ENCODE measurements at regions not wholly inside any gene's neighbourhood (a gene's known extent, or its start where the extent isn't known, plus 50 kb on each side); places are given as distances from the start of the nearest gene placed in this dataset.

DNA sequence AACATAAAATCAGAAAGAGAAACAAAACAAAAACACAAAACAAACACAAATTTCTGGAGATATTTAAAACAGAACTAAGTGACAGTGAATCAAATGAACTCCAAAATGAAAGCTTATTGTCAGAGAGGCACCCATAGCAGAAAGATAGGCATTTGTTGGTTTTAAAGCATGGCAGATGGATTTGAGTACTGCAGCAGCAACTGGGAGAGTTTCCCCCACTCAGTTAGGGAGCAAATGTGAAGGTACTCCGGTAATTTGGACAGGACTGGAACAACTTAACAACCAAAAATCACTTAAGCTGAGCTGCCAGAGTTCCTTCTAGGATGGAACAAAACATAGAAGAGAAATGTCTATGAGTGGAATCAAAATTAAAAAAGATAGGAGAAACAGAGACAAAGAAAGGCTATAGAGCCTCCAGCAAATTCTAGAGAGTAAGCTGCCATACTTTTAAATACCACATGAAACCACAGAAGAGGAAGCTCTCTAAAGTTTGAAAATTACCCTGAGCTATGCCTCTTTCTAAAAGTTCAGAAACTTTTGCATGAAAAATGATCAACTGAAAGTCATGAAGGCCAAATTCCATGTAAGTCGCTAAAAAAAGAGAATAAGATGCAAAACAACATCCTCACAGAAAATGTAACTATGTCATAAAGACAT lies 1248.3 kb upstream of the USP15 start:
- Mint-ChIP-seq H3K36me3 (ENCODE audit: low read depth) (no peaks in the 10 kb centered on the region), H3K27me3 (no peaks in the 10 kb centered on the region), H3K4me3 (no peak overlapping the region), H3K4me1 (no peaks in the 10 kb centered on the region), H3K9me3 (peaks cover 6% of the 10 kb centered on the region), H3K27ac (no peak overlapping the region)
- no peak for ATAC-seq (replicated peaks)

DNA sequence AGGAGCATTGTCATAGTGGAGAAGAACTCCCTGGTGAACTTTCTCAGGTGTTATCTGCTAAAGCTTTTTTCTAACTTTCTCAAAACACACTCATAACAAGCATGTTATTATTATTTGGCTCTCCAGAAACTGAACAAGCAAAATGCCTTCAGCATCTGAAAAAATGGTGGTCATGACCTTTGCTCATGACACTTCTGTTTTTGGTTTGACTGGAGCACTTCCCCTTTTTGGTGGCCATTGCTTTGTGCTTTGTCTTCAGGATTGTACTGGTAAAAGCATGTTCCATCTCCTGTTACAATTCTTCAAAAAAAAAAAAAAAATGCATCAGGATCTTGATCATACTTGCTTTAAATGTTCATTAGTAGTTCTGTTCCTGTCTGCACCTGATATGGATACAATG lies 1241.6 kb upstream of the USP15 start:
- no peak overlapping the region for H3K27ac Mint-ChIP-seq
- ATAC-seq (replicated peaks): no peak
- H3K36me3 Mint-ChIP-seq (ENCODE audit: low read depth): no peaks in the 10 kb centered on the region
- H3K27me3 Mint-ChIP-seq: no peaks in the 10 kb centered on the region
- no peak overlapping the region for H3K4me3 Mint-ChIP-seq
- no peaks in the 10 kb centered on the region for H3K4me1 Mint-ChIP-seq
- peaks cover 19% of the 10 kb centered on the region for H3K9me3 Mint-ChIP-seq

DNA sequence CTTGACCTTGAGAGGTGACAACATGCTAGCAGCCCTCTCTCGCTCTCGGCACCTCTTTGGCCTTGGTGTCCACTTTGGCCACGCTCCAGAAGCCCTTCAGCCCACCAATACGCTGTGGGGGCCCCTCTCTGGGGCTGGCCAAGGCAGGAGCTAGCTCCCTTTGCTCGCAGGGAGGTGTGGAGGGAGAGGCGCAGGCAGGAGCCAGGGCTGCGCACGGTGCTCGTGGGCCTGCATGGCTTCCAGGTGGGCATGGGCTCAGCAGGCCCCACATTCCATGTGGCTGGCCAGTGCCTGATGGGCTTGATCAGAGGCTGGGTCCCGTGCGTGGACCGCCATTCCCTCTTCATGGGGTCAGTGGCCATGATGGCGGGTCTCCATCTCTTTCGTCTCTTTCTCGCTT lies 1237.0 kb upstream of the USP15 start:
- no peak for ATAC-seq (replicated peaks)
- no peak overlapping the region for H3K27ac Mint-ChIP-seq
- H3K4me1 Mint-ChIP-seq: no peaks in the 10 kb centered on the region
- no peak overlapping the region for H3K4me3 Mint-ChIP-seq
- peaks cover 28% of the 10 kb centered on the region for H3K9me3 Mint-ChIP-seq
- no peaks in the 10 kb centered on the region for H3K27me3 Mint-ChIP-seq
- H3K36me3 Mint-ChIP-seq (ENCODE audit: low read depth): no peaks in the 10 kb centered on the region

DNA sequence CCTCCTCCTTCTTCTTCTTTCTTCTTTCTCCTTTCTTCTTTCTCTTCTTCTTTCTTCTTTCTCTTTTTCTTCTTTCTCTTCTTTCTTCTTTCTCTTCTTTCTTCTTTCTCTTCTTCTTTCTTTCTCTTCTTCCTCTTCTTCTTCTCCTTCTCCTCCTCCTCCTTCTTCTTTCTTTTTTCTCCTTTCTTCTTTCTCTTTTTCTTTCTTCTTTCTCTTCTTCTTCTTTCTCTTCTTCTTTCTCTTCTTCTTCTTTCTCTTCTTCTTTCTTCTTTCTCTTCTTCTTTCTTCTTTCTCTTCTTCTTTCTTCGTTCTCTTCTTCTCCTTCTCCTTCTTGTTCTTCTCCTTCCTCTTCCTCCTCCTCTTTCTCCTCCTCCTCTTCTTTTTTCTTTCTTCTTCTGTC lies 1230.7 kb upstream of the USP15 start:
- H3K36me3 Mint-ChIP-seq (ENCODE audit: low read depth): no peaks in the 10 kb centered on the region
- H3K27ac Mint-ChIP-seq: no peak overlapping the region
- peaks cover 16% of the 10 kb centered on the region for H3K9me3 Mint-ChIP-seq
- H3K4me1 Mint-ChIP-seq: no peaks in the 10 kb centered on the region
- no peak overlapping the region for H3K4me3 Mint-ChIP-seq
- H3K27me3 Mint-ChIP-seq: no peaks in the 10 kb centered on the region
- ATAC-seq (replicated peaks): no peak

DNA sequence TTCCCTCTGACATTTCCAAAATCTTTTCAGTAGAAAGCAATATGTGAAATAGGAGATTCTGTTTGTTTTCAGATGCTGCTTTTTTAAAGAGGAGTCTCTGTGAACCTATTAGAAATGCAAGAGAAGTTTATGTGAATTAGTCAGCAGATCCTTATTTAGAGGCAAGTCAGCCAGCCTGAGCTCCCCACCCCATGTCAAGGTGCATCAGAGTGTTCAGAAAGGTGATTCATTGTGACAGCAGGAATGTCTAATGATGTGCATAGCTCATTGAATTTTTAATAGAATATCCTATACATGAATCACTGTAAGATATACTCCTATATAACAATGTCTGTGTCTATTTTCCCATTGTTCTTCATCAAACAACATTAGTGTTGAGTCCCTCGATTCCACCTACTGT lies 1222.4 kb upstream of the USP15 start:
- Mint-ChIP-seq H3K27ac (no peak overlapping the region), H3K27me3 (no peaks in the 10 kb centered on the region), H3K4me3 (no peak overlapping the region), H3K36me3 (ENCODE audit: low read depth) (no peaks in the 10 kb centered on the region), H3K4me1 (no peaks in the 10 kb centered on the region), H3K9me3 (no peaks in the 10 kb centered on the region)
- ATAC-seq (replicated peaks): no peak

DNA sequence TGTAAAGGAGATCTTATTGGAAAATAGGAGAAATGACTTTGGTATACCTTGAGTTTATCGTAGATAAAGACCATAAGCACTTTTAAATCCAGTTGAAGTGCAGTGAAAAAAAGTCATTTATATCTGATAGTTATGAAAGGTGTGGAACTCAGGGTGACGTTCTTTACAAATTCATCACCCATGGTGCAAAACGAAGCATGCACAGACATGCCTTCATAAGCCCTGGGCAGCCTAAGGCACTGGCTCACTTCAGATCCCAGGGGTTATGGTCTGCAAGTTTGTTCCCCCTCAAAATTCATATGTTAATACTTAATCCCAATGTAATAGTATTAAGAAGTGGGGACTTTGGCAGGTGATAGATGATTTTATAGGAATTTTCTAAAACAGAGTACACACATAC lies 1216.4 kb upstream of the USP15 start:
- Mint-ChIP-seq H3K36me3 (ENCODE audit: low read depth) (no peaks in the 10 kb centered on the region), H3K27me3 (no peaks in the 10 kb centered on the region), H3K4me3 (no peak overlapping the region)

DNA sequence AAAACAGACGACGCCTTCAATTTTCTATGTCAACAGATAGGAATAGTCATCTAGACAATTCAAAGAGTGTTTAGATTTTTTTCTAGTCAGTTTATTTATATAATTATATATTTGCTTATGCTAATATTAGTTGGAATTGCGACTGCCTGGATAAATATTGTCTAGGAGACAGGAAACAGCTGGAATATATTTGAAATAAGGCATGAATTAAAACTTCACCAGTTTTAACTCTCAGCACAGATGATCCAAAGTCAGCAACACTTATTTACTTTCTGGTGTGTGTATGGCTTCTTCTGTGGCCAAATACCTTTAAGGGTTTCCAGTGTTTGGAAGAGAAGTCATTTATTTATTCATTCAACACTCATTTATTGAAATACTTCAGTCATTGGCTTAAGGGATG lies 1215.4 kb upstream of the USP15 start:
- peaks cover 7% of the 10 kb centered on the region for H3K9me3 Mint-ChIP-seq
- no peak for ATAC-seq (replicated peaks)
- H3K36me3 Mint-ChIP-seq (ENCODE audit: low read depth): no peaks in the 10 kb centered on the region
- no peak overlapping the region for H3K27ac Mint-ChIP-seq
- H3K4me3 Mint-ChIP-seq: no peak overlapping the region
- H3K4me1 Mint-ChIP-seq: no peaks in the 10 kb centered on the region
- H3K27me3 Mint-ChIP-seq: no peaks in the 10 kb centered on the region

More for the DNA sequence above, 1216.4 kb upstream of the USP15 start:
- Mint-ChIP-seq H3K9me3 (peaks cover 7% of the 10 kb centered on the region), H3K27ac (no peak overlapping the region), H3K4me1 (no peaks in the 10 kb centered on the region)
- no peak for ATAC-seq (replicated peaks)

DNA sequence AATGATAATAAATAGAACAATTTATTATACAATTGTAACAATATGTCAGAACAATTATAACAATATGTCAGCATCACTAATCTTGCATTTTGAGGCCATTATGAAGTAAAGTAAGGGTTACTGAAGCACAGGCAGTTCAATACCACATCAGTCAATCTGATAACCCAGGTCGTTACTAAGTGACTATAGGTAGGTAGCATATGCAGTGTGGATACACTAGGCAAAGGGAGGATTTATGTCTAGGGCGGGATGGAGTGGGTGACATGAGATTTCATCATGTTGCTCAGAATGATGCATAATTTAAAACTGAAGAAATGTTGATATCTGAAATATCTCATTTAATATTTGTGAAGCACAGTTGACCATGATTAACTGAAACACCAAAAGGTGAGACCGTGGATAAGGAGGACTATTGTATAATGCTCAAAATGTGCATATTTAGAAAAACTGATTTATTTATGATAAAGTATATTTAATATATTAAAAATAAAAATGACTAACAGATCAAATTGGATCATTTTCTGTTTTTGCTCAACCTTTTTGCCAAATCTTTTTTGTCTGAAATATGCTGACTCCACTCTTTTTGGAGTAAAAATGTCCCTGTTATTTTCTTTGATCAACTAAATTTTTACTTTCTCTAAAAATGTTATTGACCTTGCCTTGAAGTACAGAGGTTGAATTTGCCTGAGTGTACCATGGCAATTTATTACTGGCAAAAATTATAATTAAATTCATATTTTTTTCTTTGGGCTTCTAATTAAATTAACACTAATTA lies 1189.4 kb upstream of the USP15 start:
- Mint-ChIP-seq H3K27ac (no peak overlapping the region), H3K4me3 (no peak overlapping the region), H3K36me3 (ENCODE audit: low read depth) (no peaks in the 10 kb centered on the region), H3K27me3 (no peaks in the 10 kb centered on the region), H3K9me3 (peaks cover 12% of the 10 kb centered on the region), H3K4me1 (no peaks in the 10 kb centered on the region)
- no peak for ATAC-seq (replicated peaks)

DNA sequence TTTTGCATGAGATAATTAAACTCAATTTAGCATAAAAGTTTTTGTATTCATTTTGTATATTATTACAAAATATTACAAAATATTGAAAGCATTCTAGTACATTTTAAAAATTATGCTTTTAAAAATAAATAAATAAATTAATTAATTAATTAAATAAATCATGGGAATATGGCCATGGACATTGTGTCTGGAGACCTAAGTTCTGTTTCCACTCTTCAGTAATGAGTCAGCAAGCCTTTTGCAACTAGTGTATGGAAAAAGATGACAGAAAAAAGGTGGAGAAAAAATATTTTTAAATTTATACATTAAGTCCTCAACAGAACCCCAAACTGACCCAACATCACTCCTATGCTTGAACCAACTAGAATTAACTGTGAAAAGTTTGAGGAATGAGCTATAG lies 1187.5 kb upstream of the USP15 start:
- no peak overlapping the region for H3K4me3 Mint-ChIP-seq
- H3K27ac Mint-ChIP-seq: no peak overlapping the region
- peaks cover 12% of the 10 kb centered on the region for H3K9me3 Mint-ChIP-seq
- no peaks in the 10 kb centered on the region for H3K4me1 Mint-ChIP-seq
- H3K27me3 Mint-ChIP-seq: no peaks in the 10 kb centered on the region
- ATAC-seq (replicated peaks): no peak
- H3K36me3 Mint-ChIP-seq (ENCODE audit: low read depth): no peaks in the 10 kb centered on the region

DNA sequence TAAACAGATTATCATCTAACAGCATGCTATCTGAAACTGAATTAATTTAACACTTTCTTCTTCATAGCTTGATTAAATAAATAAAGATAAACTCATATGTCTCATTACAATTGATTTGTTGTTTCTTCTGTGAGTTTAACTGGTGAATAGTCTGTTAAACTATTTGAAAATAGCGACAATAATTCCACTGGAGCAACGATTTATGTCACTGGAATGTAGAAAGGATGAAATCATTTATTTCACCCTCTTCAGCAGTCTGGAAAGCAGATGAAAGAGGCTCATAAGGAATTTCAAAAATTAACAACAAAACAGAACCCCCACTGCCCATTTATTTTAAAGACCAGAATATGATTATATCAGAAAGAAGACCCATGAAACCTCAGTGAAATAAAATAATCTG lies 1165.1 kb upstream of the USP15 start:
- H3K9me3 Mint-ChIP-seq: peaks cover 6% of the 10 kb centered on the region
- H3K4me1 Mint-ChIP-seq: no peaks in the 10 kb centered on the region
- H3K4me3 Mint-ChIP-seq: no peak overlapping the region
- no peaks in the 10 kb centered on the region for H3K36me3 Mint-ChIP-seq (ENCODE audit: low read depth)
- no peak for ATAC-seq (replicated peaks)
- no peak overlapping the region for H3K27ac Mint-ChIP-seq
- no peaks in the 10 kb centered on the region for H3K27me3 Mint-ChIP-seq

DNA sequence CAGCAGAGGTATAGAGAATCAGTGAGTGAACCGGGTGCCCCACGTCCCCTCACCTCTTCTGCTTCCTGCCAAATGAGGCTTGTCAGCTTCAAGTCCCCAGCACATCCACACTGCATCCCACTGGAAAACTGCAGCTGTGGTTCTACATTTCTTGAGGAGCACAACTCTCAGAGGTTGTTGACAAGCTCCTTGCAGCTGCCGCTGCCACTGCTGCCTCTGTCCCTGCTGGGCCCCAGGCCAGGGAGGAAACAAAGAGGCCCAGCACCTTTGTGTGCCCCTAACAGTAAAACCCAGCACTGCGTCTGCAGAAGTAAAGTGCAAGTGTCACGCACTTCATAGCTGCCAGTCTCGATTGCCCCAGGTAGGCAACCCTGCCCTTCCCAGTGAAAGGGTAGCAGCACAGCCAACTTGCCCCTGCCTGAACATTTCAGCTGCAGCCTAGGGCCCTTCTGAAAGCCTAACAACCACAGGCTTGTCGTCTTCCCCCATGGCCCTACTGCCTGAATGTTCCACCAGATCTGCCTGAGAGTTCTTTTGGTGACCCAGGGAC lies 1162.1 kb upstream of the USP15 start:
- Mint-ChIP-seq H3K4me3 (no peak overlapping the region), H3K27me3 (no peaks in the 10 kb centered on the region), H3K36me3 (ENCODE audit: low read depth) (no peaks in the 10 kb centered on the region), H3K9me3 (peaks cover 6% of the 10 kb centered on the region), H3K27ac (no peak overlapping the region), H3K4me1 (no peaks in the 10 kb centered on the region)
- ATAC-seq (replicated peaks): no peak

DNA sequence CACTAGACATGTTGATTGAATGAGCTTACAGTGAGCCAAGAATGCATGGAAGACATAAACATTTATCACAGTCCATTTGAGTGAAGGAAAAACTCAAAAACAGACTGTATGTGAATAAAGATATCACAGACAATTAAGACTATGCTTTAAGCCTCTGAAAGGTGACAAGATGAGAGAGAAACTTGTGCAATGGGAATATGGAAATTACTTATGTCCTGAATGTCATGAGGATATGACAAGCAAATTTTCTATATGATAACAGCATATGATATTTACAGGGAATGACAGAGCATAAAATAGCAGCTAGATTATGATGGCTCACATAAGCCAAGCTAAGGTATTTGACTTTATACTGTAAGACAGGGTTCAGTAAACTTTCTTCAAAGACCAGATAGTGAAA lies 1153.1 kb upstream of the USP15 start:
- no peaks in the 10 kb centered on the region for H3K4me1 Mint-ChIP-seq

DNA sequence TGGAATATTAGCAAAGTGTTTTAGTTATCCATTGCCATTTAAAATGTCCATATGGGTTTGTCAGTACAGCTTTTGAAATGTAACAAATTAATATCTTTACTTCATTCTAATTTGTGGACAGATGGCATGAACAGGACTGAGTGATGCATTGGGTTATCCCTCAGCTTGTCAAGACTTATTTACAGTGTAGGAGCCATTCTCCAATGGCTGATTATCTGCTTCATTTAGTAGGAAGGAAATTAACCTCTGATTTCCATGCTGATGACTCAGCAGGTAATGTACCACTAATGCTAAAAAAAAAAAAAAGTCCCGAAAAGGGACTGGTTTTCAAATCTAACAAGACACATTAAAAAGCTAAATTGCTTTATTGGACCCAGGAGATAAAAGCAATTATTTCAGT lies 1149.0 kb upstream of the USP15 start:
- H3K9me3 Mint-ChIP-seq: peaks cover 9% of the 10 kb centered on the region
- H3K36me3 Mint-ChIP-seq (ENCODE audit: low read depth): no peaks in the 10 kb centered on the region
- H3K27me3 Mint-ChIP-seq: no peaks in the 10 kb centered on the region
- H3K4me1 Mint-ChIP-seq: no peaks in the 10 kb centered on the region
- no peak for ATAC-seq (replicated peaks)
- H3K27ac Mint-ChIP-seq: no peak overlapping the region
- no peak overlapping the region for H3K4me3 Mint-ChIP-seq

More for the DNA sequence above, 1153.1 kb upstream of the USP15 start:
- ATAC-seq (replicated peaks): no peak
- no peak overlapping the region for H3K4me3 Mint-ChIP-seq
- no peaks in the 10 kb centered on the region for H3K27me3 Mint-ChIP-seq
- peaks cover 5% of the 10 kb centered on the region for H3K9me3 Mint-ChIP-seq
- H3K36me3 Mint-ChIP-seq (ENCODE audit: low read depth): no peaks in the 10 kb centered on the region
- H3K27ac Mint-ChIP-seq: no peak overlapping the region

DNA sequence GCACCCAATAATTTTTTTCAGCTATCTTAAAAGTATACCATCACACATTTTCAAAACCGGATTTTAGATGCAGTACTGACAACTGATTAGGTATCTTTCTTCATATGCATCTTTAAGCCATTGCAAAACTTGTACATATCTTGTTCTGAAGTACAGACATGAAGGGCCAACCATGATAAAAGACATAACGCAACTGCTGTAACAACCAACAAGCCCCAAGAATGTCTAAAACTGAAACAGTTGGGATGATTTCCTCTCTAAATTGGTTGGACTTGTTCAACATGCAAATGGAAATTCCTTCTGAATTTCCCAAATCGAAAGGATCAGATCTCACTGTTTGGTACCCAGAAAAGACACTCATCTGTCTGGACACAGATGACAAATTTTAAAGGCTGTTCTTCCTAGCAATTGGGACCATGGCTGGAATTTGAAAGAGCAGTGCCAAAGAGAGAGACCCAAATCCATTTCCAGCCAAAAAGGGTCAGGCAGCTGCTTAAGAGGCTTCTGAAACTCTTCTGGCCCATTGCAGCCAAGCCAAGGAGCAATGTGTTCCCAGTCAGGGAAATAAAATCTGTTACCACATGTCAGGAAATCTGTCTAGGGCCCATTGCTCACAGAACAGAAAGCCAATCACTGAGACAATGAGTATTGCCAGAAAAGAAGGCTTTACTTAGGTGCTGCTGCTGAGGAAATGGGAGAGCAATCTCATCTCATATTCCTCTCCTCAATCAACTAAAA lies 1122.4 kb upstream of the USP15 start:
- no peaks in the 10 kb centered on the region for H3K4me1 Mint-ChIP-seq
- H3K4me3 Mint-ChIP-seq: no peak overlapping the region
- no peak for ATAC-seq (replicated peaks)
- no peak overlapping the region for H3K27ac Mint-ChIP-seq
- no peaks in the 10 kb centered on the region for H3K27me3 Mint-ChIP-seq
- H3K36me3 Mint-ChIP-seq (ENCODE audit: low read depth): no peaks in the 10 kb centered on the region
- peaks cover 16% of the 10 kb centered on the region for H3K9me3 Mint-ChIP-seq

DNA sequence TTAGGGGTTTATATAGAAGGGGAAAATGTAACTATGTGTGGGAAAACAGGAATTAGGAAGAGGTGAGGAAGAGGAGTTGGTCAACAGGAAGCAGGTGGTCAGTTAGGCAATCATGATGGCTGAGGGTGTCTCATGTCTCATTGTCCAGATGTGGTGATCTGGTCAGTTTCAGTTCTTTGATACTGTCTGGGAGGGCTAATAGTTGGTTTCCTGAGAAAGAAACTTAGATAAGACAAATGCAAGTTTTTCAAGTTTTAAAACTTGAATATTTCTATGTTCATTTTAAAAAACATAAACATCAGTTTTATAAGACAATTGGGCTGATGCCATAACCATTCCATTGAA lies 1121.8 kb upstream of the USP15 start:
- ATAC-seq (replicated peaks): no peak
- Mint-ChIP-seq H3K27ac (no peak overlapping the region), H3K36me3 (ENCODE audit: low read depth) (no peaks in the 10 kb centered on the region), H3K27me3 (no peaks in the 10 kb centered on the region), H3K9me3 (peaks cover 16% of the 10 kb centered on the region), H3K4me3 (no peak overlapping the region), H3K4me1 (no peaks in the 10 kb centered on the region)

Data from activated T-helper 17 cell treated with anti-CD3 and anti-CD28 coated beads, Interleukin-2, amount 50 U/mL, for 72 hours (primary cell).